ENCODE measurements at regions not wholly inside any gene's neighbourhood (a gene's known extent, or its start where the extent isn't known, plus 50 kb on each side); places are given as distances from the start of the nearest gene placed in this dataset.

DNA sequence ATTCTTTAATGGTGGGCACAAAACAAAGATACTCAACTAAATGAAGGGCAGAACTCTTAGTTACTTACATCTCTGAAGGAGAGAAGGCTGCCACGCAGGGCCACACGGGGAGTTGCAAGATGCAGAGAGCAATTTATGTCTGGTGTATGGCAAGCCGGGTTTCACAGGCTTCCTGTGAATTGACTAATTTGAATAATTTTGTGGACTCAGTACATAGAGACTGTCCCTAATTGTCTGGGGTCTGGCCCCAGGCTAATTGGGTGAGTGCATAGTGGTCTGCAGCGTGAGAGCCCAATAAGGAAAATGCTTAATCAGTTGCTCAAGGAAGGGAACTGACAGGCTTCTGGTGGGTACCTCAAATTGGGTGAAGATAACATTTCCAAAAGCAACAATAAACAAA, 205.7 kb downstream of the OTOR start:
- TF ChIP-seq CTCF (IDR thresholded peaks at IDR 0.05) (no peak), POLR2A (IDR thresholded peaks at IDR 0.05) (no peak)

All from vagina (tissue), 2 donors.